ENCODE measurements at regions not wholly inside any gene's neighbourhood (a gene's known extent, or its start where the extent isn't known, plus 50 kb on each side); places are given as distances from the start of the nearest gene placed in this dataset.

GRCh38 chr5:57931807-57932206 is 449.2 kb upstream of the ACTBL2 start:
- TF ChIP-seq CTCF (IDR thresholded peaks at IDR 0.05; ENCODE audit: low read depth, low read length) (no peak), POLR2A (IDR thresholded peaks at IDR 0.05; ENCODE audit: extremely low read depth, insufficient read length) (no peak)
